Right renal cortex interstitium (tissue), 3 donors: ENCODE measurements at regions not wholly inside any gene's neighbourhood (a gene's known extent, or its start where the extent isn't known, plus 50 kb on each side); places are given as distances from the start of the nearest gene placed in this dataset.

Source experiments
- DNase-seq, 3 donors: peaks; one replicate each; pipeline ENCODE4 v3.0.0-alpha.2; 2013; ENCODE audit warnings: low read depth in 3 of 3, low spot score in 2 of 3

DNA sequence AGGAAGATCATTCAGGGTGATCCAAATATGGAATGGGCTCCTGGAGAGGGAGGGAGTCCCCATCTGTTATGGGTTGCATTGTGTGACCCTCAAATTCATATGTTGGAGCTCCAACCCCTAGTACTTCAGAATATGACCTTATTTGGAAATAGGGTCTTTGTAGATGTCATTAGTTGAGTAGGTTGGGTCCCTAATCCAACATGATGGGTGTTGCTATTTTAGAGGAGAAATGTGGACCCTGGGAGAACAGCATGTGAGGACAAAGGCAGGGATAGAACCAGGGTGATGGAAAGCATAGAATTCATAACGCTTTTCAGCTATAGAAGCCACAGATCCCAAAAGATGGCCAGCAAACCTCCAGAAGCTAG lies 91.5 kb upstream of the SMNDC1 start:
- no peak for DNase-seq

DNA sequence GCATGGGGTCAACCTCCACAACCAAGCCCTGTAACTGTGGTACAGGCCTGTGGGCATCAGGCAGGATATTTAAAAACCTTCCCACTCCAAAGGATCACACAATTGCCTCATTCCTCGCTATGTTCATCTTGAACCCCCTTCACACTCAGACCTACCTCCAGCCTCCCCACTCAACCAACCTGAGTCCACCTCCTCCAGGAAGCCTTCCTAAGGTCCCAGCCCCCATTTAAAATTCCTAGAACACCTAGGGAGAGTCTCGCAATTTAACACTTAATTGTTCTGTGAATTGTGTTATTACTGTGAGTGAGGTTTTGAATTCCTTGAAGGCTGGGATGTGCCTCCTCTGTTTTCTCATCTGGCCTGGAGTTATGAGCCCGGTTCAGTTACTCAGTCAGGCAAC lies 93.1 kb upstream of the SMNDC1 start:
- no peak for DNase-seq

DNA sequence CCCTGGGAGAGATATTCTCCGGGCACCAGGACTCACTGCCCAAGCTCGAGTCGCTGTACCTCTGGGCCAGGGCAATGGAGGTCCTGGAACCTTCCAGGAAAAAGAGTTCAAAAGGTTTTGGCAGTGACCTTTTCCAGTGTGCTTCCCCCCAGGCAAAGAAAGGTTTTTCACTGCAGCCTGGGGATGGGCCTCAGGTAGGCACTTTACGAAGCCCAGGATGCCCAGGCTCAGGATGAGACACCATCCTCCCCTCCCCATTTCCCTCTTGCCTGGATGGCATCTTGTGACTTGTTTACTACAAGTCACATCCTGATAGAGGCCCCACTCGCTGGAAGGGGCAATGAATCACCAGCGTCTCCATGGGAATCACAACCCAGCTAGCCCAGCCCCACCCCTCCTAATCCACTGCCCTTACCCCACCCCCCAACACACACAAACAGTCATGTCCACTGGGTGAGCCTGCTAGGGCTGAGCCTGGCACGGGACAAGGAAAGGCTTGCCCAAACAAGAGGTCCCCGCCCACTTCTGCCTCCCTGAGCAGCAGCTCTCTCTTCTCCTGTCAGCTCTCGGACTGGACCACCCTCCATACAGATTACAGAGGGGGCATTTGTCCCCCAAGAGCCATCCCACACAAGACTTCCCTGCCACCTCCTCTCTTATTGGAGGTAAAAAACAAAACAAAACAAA lies 93.8 kb upstream of the SMNDC1 start:
- DNase-seq: no peak

DNA sequence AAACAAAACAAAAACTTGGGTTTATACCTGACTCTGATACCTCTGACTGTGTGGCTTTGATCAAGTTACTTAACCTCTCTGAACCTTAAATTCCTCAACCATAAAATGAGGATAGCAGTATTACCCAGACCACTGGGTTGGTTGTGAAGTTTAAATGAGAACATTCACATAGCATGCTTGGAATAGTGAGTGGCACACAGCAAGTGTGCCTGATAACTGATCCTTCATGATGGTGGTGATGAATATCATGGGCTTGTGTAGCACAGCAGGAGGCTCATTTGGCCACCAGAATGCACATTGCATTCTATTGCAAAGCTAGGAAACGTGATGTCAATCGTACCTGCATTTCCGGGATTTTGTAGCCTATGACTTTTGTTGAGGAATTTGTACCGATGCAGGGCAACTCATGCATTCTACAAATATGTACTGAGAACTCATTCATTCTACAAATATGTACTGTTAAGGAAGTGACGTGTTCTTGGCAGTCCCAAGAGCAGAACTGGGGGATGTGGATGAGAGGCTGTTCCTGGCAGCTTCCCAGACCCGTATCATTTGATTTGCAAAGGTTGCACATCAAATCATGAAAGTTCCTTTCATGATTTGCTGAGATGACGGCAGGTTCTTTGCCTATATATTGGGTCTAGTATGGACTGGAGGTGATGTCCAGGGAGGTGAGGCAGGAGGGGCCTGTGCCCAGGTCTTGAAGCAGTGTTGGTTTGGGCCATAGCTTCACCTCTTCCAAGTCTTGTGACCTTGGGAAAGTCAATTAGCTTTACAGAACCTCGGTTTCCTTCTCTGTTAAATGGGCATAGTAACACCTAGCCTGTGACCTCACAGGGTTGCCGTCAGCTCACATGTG lies 94.6 kb upstream of the SMNDC1 start:
- no peak for DNase-seq

DNA sequence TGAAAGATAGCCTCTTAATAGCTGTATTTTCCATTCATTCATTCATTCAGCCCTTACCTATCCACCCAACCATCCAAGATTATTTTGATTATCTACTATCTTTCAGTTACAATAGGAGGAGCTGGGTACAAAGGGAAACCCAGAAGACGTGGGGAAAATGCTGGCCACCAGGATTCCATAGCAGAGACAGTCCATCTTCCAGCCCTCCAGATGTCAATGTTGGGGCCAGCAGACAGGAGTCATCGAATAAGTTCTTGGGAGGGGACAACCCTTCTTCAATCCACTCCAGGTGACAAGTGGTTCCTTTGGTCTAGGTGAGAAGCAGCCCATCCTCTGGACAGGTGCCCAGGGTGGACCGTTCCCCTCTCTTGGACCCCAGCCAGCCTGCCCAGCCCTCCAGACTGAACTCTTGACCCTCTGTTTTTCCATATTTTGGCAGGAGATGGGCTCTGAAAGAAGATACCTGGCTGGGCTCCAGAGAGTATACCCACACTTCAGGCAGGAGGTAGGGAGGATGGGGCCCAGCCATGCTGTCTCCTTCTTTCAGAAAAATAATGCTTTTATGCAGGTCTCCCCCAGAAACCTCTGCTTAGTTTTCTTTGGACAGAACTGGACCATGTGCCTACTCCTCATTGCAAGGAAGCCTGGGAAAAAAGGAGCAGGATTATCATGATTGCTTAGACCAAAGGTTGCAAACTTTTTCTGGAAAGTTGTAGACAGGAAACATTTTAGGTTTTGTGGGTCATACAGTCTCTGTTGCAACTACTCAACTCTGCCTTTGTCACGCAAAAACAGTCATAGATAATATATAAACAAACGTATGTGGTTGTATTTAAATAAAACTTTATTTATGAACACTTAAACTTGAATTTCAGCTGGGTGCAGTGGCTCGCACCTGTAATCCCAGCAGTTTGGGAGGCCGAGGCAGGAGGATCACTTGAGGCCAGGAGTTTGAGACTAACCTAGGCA lies 95.5 kb upstream of the SMNDC1 start:
- no peak for DNase-seq

DNA sequence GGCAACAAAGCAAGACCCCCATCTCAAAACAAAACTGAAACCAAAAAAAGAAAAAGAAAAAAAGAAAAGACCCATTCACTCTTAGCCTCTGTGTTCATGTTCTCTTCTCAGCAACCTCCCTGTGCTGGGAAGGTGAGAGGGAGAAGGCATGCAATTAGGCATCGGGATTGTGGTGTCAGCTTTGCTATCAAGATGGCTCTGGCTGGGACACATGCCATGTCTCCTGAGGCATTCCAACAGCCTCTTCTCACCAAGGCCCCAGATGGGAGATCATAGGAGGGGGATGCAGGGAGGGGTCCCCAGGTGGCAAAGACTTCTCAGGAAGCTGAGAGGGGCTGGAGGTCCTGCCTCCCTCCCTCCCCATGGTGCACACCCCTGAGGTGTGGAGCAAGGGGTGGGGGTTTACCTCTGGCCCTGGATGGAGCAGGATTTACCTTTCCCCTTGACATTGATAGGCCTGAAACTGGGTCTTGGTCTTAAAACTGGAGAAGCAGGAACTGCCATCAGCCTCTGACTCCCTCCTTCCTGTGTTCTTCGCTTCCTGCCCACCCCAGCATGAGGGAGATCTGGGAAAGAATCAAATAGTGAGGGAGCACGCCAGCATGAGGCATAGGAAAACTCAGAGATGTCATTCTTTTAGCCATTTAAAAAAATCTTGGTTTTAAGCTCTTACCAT lies 96.2 kb upstream of the DUSP5 start:
- DNase-seq: no peak

DNA sequence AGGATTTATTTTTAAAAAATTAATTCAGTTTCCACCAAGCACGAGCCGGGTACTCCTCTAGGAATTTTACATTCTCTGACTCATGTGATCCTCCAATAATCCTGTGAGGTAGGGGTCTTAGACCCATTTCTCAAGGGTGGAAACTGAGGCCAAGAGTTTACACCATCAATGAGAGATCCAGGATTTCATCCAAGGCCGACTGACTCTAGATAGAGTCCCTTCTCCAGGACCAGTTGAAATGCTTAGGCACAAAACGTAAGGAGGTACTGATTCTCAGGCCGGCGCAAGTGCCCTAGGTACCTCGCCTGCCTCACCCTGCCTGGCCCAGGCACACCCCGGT lies 95.7 kb upstream of the DUSP5 start:
- no peak for DNase-seq

DNA sequence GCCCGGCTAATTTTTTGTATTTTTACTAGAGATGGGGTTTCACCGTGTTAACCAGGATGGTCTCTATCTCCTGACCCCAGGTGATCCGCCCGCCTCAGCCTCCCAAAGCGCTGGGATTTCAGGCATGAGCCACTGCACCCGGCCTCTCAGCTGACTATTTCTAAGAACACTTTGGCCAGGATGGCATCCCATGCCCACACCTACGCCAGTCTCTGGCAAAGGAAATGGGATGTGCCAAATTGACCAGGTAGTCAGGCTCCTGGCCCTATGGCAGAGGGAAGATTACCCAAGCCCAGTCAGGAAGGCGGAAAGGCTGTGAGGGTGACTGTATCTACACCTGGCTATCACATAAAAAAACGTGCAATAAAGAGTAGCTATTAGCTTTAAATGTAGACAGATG lies 94.1 kb upstream of the DUSP5 start:
- DNase-seq: no peak

DNA sequence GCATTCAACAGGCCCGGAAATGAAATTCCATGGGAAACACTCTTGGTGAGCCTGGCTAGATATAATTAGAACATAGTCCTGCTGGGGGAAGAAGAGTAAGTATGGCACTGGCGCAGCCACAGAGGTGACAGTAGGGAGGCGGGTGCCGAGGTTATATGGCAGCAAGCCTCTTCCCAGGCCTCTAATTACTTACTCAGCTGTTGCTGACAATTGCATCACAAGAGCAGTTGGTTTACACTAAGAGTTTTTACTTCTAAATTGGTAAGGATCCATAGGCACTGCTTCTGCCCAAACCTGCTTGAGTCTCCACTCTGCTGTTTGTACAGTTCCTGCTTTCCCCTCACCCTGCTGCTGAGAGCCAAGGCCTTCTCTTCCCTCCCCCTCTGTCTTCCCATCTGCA lies 93.3 kb upstream of the DUSP5 start:
- no peak for DNase-seq

DNA sequence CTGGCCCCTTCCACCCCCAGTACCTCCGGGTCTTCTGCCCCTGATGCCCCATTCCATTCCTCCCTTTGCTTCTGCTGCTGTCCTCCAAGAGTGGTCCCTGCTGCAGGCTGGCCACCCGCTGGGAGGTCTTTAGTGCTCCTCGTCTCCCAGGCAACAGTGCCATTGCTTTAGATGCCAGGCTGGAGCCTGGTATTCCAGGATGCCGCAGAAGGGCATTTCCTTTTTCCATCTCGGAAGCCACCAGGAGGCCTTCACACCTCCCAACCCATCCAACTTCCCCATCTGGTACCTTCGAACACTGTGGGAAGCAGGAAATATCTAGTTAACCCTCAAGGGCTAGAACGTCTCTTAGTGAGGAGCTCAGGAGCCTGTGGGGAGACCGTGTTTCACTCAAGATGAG lies 92.9 kb upstream of the DUSP5 start:
- DNase-seq: no peak

DNA sequence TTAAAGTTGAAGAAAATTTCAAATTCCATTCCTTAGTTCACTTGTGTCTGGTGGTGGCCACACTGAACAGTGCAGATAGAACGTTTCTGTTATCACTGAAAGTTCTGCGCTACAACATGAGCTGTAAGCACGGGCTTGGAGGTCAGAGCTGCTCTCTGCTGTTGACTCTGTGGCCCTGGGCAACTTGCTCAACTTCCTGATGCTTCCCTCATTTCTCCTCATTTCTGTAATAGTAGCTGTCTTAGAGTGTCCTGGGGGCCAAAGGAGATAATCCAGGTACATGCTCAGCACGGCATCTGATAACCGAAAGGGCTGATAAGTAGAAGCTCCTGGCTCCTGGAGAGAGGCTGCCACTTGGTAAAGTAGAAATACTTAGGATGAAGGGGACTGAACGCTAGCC lies 92.3 kb upstream of the DUSP5 start:
- DNase-seq: no peak

DNA sequence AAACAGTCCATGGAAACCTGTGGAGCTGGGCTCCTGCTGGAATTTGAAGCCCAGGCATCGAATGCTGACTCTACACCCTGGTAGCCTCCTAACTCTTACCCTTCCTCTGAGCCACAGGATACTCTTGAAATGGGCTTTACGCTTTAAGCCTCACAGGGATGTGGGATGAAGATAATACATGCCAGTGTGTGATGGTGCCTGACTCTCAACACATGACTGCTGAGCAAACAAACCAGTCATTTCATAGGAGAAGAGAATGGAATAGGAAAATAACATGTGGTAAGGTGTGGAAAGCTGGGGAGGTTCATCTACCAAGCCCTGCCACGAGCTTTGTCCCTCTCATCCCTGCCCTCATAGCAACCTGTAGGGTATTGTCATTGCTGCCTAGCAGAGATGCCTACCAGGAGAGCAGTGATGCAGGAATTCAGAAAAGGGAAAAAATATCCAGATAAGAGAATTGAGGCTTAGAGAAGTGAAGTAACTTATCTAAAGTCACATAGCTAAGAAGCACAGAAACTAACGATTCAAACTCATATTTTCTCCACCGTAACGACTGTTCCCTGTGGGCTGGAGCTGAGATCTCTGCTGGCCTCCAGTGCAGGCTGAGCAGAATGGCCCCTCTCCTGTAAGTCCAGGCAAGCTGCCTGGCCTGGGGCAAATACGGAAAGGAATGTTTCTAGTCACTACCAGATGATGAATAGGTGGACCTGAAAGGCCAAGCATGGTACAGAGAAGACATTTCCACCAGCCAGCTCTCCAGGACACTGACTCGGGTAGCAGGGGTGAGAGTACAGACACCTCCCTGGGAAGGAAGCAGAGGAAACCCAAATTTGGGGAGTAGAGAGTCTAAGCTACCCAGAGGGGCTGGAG lies 90.2 kb upstream of the DUSP5 start:
- DNase-seq: no peak

DNA sequence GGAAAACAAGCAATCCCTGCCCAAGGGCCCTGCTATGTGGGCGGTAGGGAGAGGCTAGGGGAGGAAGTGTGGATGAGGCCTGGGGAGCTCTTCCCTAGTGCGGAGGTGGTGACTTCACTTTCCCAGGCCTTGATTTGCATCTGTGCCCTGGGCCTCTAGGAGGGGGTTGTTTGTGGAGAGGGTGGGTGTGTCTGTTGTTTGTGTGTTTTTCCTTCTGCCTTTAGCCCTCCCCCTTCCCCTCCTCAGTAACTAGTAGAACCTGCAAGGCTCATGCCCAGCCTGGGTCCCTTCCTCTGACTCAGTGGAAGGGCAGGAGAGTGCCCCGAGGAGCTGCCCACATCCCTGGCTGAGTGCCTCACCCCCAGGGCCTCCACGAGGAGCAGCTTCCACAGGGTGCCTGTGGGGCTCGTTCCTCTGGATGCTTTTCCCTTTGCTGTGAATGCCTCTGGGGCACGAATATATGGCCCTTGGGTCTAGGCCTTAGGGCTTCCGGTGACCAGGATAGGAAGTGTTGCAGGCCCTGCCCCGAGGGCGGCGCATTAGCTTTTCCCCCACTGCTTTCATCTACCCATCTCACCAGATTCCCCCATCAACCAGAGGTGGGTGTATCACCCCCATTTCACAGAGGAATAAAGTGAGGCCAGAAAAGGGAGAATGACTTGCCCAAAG lies 89.4 kb upstream of the DUSP5 start:
- no peak for DNase-seq

DNA sequence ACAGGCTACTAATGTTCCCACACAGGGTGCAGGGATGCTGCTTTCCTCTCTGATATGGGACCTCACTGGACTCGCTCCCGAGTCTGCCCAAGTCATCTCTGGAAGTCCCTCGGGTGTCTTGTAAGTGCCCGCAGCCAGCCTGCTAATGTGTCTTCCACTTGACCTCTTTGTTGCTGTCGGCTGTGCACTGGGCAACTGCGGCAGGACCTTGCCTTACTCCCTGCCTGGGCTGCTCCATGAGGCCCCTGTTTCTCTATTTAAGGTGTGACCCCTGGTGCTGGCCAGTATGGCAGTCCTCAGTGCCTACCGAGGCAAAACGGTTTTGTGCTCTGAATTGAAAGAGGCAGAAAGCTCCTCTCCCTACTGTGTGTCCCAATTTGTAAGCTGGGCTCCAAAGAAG lies 88.8 kb upstream of the DUSP5 start:
- no peak for DNase-seq

DNA sequence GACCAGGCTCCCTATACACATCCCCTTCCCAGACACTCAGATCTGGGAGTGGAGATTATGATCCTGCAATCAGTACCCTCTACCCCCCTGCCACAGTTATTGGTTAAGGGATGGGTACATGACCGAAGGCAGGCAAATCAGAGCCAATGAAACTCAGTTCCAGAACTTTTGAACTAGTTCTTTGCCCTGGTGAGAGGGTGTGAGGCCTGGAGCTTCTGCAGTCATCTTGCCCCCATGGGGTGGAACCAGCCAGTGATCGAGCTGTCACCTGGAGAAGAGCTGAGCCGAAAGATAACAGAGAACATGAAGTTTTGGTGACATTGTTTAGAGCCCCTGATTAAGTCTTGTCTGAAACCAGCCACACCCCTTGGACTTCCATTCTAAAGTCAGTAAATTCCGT lies 88.2 kb upstream of the DUSP5 start:
- DNase-seq: no peak

DNA sequence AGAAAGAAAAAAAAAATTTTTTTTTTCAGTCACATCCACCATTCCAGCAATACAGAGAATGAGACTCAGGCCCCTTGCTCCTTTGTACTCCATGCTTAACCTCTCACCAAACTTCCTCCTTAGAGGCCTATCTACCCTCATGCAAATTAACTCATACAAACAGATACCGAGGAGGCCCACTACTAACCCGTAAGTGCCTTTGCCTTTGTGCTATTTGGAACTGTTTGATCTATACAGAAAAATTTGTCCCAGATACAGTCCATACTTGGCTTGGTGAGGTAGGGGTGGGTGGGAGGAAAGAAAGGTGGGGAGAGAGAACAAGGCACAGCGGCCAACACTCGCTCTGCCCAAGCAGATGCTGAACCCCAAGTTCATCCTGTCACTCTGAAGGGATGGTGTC lies 87.8 kb upstream of the DUSP5 start:
- no peak for DNase-seq

DNA sequence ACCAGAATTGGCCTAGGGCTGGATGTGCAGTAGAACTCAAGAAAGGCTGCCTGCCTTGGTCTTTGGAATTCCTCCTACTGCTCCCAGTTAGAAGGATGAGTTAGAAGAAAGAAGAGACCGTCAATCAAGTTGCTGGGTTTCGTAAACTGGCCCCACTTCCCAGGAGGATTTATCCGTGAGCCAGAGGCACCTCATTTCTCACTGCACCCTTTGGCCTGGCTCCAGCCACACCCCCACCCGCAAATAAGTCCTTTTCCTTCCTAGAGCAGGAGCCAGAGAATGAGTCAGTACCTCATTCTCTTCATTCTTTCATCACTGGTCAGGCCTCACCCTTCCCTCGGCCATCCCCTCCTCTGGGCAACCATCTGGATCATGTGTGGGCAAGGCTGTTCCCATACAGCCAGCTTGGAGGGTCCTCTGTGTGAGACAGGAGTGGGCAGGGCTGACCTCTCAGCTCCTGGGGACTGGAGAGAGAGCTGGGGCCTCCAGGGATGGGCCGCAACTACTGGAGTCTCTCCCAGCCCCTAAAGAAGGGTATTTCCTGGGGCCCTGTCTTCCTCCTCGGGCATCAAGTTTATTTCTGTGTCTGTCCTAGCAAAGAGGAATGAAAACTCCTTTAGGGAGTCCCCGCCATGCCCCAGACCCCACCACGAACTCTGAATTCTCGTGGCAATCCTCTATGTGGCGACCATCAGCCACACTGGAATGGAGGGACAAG lies 87.2 kb upstream of the DUSP5 start:
- no peak for DNase-seq

DNA sequence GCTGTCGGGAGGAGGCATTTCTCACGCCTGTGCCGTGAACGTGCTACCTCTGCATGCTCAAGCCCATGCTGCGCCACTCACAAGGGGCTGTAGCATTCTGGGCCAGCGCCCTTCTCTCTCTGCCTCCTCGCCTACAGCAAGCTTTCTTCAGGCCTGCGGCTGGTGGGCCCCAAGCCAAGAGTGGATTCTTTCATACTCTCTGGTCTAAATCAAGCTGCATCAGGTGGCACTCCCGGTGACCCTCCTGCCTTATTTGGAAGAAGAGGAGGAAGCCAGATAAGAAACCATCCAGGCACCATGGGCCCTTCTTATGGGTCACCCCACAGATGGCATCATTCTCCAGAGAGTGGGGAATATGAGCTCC lies 86.7 kb upstream of the DUSP5 start:
- DNase-seq: no peak
